ENCODE measurements at regions not wholly inside any gene's neighbourhood (a gene's known extent, or its start where the extent isn't known, plus 50 kb on each side); places are given as distances from the start of the nearest gene placed in this dataset.
"Not testable (repeated sequence)": the region's sequence is repeated elsewhere in the genome, so short reads cannot be mapped to it uniquely, and the experiment has no call there.

DNA sequence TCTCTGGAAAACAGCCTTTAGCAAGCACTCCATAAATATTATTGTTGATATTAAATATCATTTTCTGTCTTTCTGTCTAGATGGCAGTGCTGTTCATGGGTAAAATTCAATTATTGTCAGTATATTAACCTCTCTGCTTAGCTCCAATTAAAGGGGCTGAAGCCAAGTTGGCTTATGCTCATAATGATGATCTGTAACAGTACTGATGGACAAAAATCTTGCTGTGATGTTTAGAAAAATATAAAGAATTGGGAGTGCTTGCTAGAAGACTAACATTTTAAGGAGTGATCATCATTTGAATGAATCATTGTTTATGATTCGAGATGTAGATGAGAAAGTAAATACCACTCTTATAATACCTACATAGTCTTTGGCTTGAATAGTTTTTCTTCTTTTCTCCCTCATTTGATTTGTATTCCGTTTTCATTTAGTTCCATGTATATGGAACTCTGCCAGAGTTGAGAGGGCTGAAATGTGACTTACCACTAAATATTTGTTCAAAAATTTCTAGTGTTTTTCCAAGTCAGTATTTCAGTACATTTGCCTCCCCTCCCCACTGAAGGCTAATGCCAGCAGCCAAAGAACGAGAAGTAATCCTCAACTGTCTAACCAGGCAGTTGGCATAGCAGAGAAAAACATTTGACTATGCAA, 538.3 kb downstream of the CSNK1G3 start:
- no peak for DNase-seq (ENCODE audit: low read depth in 1 of 2, low spot score in 1 of 2)

DNA sequence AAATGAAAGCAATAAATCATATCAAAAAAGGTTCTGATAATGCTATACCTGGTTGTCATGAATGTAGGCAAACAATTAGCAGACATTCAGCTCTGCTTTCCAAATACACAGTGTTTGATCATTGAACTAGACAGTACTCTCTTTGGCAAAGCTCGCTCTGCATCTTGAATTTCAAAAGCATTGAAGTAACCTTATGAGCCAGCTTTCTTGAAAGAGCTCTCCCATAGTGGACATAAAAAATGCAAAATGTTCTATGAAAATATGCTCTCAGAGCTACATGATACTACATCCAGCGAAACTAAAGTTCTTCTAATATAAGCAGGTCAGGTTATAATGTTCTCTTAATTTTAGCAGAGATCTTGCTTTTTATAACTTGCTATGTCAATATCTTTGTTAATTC, 533.4 kb downstream of the CSNK1G3 start:
- no peak for DNase-seq (ENCODE audit: low read depth in 1 of 2, low spot score in 1 of 2)

DNA sequence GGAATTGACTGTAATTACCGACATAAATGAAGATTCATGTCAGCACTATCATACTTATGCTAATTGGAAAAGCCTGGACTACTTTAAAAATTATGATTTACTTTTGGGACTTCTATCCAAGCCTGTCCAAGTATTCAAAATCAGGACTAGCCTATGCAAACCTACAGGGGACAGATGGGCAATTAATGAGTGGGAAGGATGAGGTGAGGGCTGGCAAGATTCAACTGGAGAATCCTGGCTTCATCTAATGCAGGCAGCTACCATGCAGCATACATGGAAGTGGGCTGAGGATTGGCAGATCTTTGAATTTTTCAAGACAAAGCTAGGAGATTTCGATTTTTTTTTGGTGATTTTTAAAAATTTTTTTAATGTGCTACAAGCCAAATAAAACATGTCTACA, 532.6 kb downstream of the CSNK1G3 start:
- DNase-seq (ENCODE audit: low read depth in 1 of 2, low spot score in 1 of 2): no peak

- DNase-seq (ENCODE audit: low read depth in 1 of 2, low spot score in 1 of 2): no peak
Observed at GRCh38 chr5:124043456-124043855, 531.5 kb downstream of the CSNK1G3 start.

DNA sequence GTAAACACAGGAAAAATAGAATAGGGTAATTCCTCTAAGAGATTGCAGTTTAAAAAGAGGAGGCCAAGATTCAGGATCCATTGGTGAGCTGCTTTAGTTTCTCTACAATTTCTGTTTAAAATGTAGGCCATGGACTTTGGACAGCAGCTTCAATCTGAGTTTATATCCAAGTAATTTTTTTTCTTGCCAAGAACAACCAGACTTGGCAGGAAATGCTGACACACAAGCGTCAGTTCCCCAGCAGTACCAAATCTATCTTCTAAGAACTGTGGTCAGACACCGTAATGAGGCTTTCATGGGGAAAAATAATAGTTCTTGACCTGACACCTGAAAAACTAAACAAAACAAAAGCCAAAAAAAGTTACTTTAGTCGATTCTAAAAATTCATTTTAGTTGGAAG, 528.8 kb downstream of the CSNK1G3 start:
- no peak for DNase-seq (ENCODE audit: low read depth in 1 of 2, low spot score in 1 of 2)

DNA sequence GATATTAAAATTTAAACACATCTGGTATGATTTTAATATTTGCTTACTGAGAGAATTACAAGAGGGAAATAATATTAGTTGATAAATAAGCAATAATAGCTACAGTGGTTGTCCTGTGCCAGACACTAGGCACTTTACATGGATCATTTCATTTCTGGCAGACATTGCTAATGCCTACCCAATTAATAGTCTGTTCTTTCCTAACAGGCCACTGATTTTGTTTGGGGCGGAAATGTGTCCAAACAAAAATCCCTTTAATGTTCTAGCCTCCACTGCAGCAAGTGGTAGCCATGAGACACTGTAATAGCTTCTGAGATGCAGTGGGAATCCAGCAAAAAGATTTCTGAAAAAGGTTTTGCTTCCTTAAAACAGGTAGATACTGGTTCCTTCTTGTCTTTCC, 527.4 kb downstream of the CSNK1G3 start:
- DNase-seq (ENCODE audit: low read depth in 1 of 2, low spot score in 1 of 2): no peak

- DNase-seq (ENCODE audit: low read depth in 1 of 2, low spot score in 1 of 2): no peak
Observed at GRCh38 chr5:124036786-124037185, 524.8 kb downstream of the CSNK1G3 start.

DNA sequence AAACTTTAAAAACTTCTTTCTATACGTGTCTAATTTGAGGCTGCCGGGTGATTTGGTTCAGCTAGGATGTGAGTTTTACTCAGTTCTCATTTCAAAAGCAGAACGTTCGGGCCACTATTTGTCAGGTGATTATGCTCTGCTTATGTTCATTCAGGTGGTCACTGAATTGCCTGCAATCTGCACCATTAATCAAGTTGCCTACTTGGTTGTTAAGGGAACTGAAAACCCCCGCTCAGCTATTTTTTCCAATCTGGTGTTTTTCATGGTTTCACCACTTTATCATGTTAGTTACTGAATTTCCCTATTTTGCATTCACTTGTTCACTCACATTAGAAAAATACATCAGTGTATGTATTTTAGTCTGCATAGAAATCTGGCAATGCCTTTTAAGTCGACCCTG, 523.0 kb downstream of the CSNK1G3 start:
- DNase-seq (ENCODE audit: low read depth in 1 of 2, low spot score in 1 of 2): no peak

GRCh38 chr5:124034083-124034700, 522.2 kb downstream of the CSNK1G3 start:
- DNase-seq (ENCODE audit: low read depth in 1 of 2, low spot score in 1 of 2): no peak

DNA sequence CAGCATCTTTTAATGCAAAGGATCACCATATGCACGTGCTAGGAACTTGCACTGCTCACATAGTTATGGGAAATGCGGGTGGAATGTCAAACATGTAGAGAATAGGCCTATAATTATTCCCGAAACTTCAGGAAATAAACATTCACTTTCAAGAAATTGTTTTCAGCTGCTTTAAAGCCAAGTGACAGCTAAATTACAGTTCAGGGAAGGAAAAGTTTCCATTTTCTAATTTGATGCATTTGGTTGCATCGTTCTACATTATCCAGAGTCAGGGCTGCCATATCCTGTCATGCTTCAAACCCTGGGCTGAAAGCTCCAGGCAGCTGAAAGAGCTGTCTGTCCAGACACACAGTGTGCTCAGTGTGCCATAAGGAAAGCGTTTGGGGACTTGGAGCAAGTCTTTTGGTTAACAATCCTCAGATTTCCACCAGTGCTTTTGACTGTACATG, 518.1 kb downstream of the CSNK1G3 start:
- no peak for DNase-seq (ENCODE audit: low read depth in 1 of 2, low spot score in 1 of 2)

- no peak for DNase-seq (ENCODE audit: low read depth in 1 of 2, low spot score in 1 of 2)
Observed at GRCh38 chr5:124027441-124027840, 515.5 kb downstream of the CSNK1G3 start.

GRCh38 chr5:124025306-124025845, 513.4 kb downstream of the CSNK1G3 start:
- DNase-seq (ENCODE audit: low read depth in 1 of 2, low spot score in 1 of 2): no peak

DNA sequence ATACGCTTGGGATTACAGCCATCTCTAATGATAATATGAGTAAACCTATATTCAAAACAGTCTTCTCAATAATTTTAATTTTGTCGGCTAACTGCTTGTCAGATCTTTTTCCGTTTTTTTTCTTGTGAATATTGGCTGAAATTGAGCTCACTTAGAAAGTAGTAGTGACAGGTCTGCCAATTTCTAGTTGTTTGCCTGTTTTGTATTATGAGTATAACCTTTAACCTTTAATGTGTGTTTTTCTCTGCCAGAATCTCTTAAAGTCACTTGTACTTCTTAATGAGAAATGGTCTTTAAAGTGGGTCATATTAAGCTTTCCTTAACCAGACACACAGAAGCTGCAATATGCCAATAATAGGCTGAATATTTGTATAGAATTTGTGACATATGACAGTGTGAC, 511.0 kb downstream of the CSNK1G3 start:
- DNase-seq (ENCODE audit: low read depth in 1 of 2, low spot score in 1 of 2): no peak

- DNase-seq (ENCODE audit: low read depth in 1 of 2, low spot score in 1 of 2): no peak
Observed at GRCh38 chr5:124021776-124022175, 509.8 kb downstream of the CSNK1G3 start.

- DNase-seq (ENCODE audit: low read depth in 1 of 2, low spot score in 1 of 2): no peak
Observed at GRCh38 chr5:124021066-124021641, 509.2 kb downstream of the CSNK1G3 start.

- DNase-seq (ENCODE audit: low read depth in 1 of 2, low spot score in 1 of 2): not testable (repeated sequence)
Observed at GRCh38 chr5:124017321-124017720, 505.3 kb downstream of the CSNK1G3 start.

- no peak for DNase-seq (ENCODE audit: low read depth in 1 of 2, low spot score in 1 of 2)
Observed at GRCh38 chr5:124007675-124008398, 495.9 kb downstream of the CSNK1G3 start.

- no peak for DNase-seq (ENCODE audit: low read depth in 1 of 2, low spot score in 1 of 2)
Observed at GRCh38 chr5:124001036-124001615, 489.1 kb downstream of the CSNK1G3 start.

- DNase-seq (ENCODE audit: low read depth in 1 of 2, low spot score in 1 of 2): no peak
Observed at GRCh38 chr5:124000538-124000937, 488.6 kb downstream of the CSNK1G3 start.

GRCh38 chr5:123997462-123998215, 485.7 kb downstream of the CSNK1G3 start:
- DNase-seq (ENCODE audit: low read depth in 1 of 2, low spot score in 1 of 2): no peak

DNA sequence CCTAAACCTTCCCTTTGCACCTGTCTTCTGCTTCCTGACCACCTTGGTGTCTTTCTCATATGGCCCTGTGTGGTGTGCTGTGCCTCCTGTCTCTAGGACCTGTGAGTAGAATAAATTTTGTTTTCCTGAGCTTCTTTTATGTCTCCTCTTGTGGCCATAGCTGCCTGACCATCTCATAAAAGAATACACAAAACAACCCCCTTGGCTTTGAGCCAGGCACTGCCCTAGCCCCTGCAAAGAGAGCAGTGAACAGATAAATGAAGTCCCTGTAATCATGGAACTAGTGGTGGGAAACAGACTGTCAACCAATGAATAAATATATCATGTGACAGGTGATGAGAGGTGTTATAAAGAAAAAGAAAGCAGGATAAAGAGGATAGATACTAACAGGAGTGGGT, 485.1 kb downstream of the CSNK1G3 start:
- DNase-seq (ENCODE audit: low read depth in 1 of 2, low spot score in 1 of 2): no peak

Measured in activated T-helper 1 cell treated with anti-CD3 and anti-CD28 coated beads, Interleukin-2, amount 50 U/mL, for 16 hours (primary cell).